Mesothelial cell of epicardium (in vitro differentiated cells): ENCODE measurements at regions not wholly inside any gene's neighbourhood (a gene's known extent, or its start where the extent isn't known, plus 50 kb on each side); places are given as distances from the start of the nearest gene placed in this dataset.

ENCODE experiments used
- DNase-seq, 2 experiments: peaks; one replicate each; pipeline ENCODE4 v3.0.0; 2021; ENCODE audit warnings: low spot score in 2 of 2; ENCODE audit not compliant: unreplicated experiment in 2 of 2
- H3K27ac Mint-ChIP-seq: 2 replicates; pipeline ENCODE4 v1.8.0; 2021; ENCODE audit warnings: mixed read lengths
- H3K27me3 Mint-ChIP-seq: 2 replicates; pipeline ENCODE4 v1.8.0; 2021; ENCODE audit warnings: low read depth, mixed read lengths
- H3K36me3 Mint-ChIP-seq: 2 replicates; pipeline ENCODE4 v1.8.0; 2021; ENCODE audit warnings: mixed read lengths
- H3K4me1 Mint-ChIP-seq: 2 replicates; pipeline ENCODE4 v1.8.0; 2021; ENCODE audit warnings: mixed read lengths
- H3K4me3 Mint-ChIP-seq: 2 replicates; pipeline ENCODE4 v1.8.0; 2021; ENCODE audit warnings: mild to moderate bottlenecking, moderate library complexity, mixed read lengths
- H3K9me3 Mint-ChIP-seq: 2 replicates; pipeline ENCODE4 v1.8.0; 2021; ENCODE audit warnings: mixed read lengths
- CTCF ChIP-seq: fragments of 200-600 bp; sonication (generic); IDR thresholded peaks from one replicate; pipeline ENCODE4 v1.5.0; 2021; ENCODE audit warnings: antibody characterized with exemption; ENCODE audit not compliant: unreplicated experiment

GRCh38 chr19:23565256-23565655, 121.8 kb downstream of the ZNF675 start:
- H3K36me3 Mint-ChIP-seq: peaks cover 7% of the 10 kb centered on the region
- no peaks in the 10 kb centered on the region for H3K4me1 Mint-ChIP-seq
- H3K4me3 Mint-ChIP-seq: no peak overlapping the region
- no peak for DNase-seq
- H3K9me3 Mint-ChIP-seq: peaks cover 63% of the 10 kb centered on the region
- H3K27me3 Mint-ChIP-seq: no peaks in the 10 kb centered on the region
- no peak overlapping the region for H3K27ac Mint-ChIP-seq
- TF ChIP-seq CTCF: no peak

GRCh38 chr19:23563326-23563725, 123.7 kb downstream of the ZNF675 start:
- TF ChIP-seq CTCF: no peak
- Mint-ChIP-seq H3K36me3 (peaks cover 7% of the 10 kb centered on the region), H3K9me3 (peaks cover 72% of the 10 kb centered on the region), H3K4me1 (no peaks in the 10 kb centered on the region), H3K27me3 (no peaks in the 10 kb centered on the region), H3K27ac (no peak overlapping the region), H3K4me3 (no peak overlapping the region)
- DNase-seq: no peak

- Mint-ChIP-seq H3K27me3 (no peaks in the 10 kb centered on the region), H3K27ac (no peak overlapping the region), H3K9me3 (peaks cover 66% of the 10 kb centered on the region), H3K36me3 (peaks cover 7% of the 10 kb centered on the region), H3K4me3 (no peak overlapping the region), H3K4me1 (no peaks in the 10 kb centered on the region)
- no peak for DNase-seq
- no peak for TF ChIP-seq CTCF
These were observed 125.7 kb downstream of the ZNF675 start for GRCh38 chr19:23561341-23561740.

- no peaks in the 10 kb centered on the region for H3K4me1 Mint-ChIP-seq
- peaks cover 2% of the 10 kb centered on the region for H3K36me3 Mint-ChIP-seq
- H3K27ac Mint-ChIP-seq: no peak overlapping the region
- H3K4me3 Mint-ChIP-seq: no peak overlapping the region
- TF ChIP-seq CTCF: no peak
- peaks cover 58% of the 10 kb centered on the region for H3K9me3 Mint-ChIP-seq
- DNase-seq: no peak
- H3K27me3 Mint-ChIP-seq: no peaks in the 10 kb centered on the region
These were observed 127.0 kb downstream of the ZNF675 start for GRCh38 chr19:23560051-23560450.

- H3K9me3 Mint-ChIP-seq: peaks cover 43% of the 10 kb centered on the region
These were observed 128.5 kb downstream of the ZNF675 start for GRCh38 chr19:23558541-23558940.

More at GRCh38 chr19:23558541-23558940, 128.5 kb downstream of the ZNF675 start:
- Mint-ChIP-seq H3K36me3 (no peaks in the 10 kb centered on the region), H3K4me1 (no peaks in the 10 kb centered on the region), H3K4me3 (no peak overlapping the region), H3K27me3 (no peaks in the 10 kb centered on the region), H3K27ac (no peak overlapping the region)
- DNase-seq: no peak
- TF ChIP-seq CTCF: no peak
